Progenitor cell of endocrine pancreas (in vitro differentiated cells): ENCODE measurements at regions not wholly inside any gene's neighbourhood (a gene's known extent, or its start where the extent isn't known, plus 50 kb on each side); places are given as distances from the start of the nearest gene placed in this dataset.

ENCODE experiments used
- DNase-seq: peaks from one replicate; pipeline ENCODE4 v3.0.0; 2021; ENCODE audit warnings: low spot score; ENCODE audit not compliant: unreplicated experiment
- H3K27ac Mint-ChIP-seq: 2 replicates; pipeline ENCODE4 v1.8.0; 2021; ENCODE audit warnings: mild to moderate bottlenecking, moderate library complexity, mixed read lengths
- H3K27me3 Mint-ChIP-seq: 2 replicates; pipeline ENCODE4 v1.8.0; 2021; ENCODE audit warnings: mixed read lengths
- H3K36me3 Mint-ChIP-seq: 2 replicates; pipeline ENCODE4 v1.8.0; 2022; ENCODE audit warnings: mixed read lengths; ENCODE audit not compliant: insufficient read depth
- H3K4me1 Mint-ChIP-seq: 2 replicates; pipeline ENCODE4 v1.8.0; 2021; ENCODE audit warnings: low read depth, mixed read lengths
- H3K4me3 Mint-ChIP-seq: 2 replicates; pipeline ENCODE4 v1.8.0; 2021; ENCODE audit warnings: low read depth, mild to moderate bottlenecking, moderate library complexity, mixed read lengths
- H3K9me3 Mint-ChIP-seq: 2 replicates; pipeline ENCODE4 v1.8.0; 2021; ENCODE audit warnings: low read depth, mixed read lengths
- TF ChIP-seq, protein P1 (sequence below): fragments of 200-600 bp; sonication (generic); IDR thresholded peaks from one replicate; pipeline ENCODE4 v1.5.0; 2021; ENCODE audit warnings: antibody characterized with exemption, mild to moderate bottlenecking; ENCODE audit not compliant: unreplicated experiment

DNA sequence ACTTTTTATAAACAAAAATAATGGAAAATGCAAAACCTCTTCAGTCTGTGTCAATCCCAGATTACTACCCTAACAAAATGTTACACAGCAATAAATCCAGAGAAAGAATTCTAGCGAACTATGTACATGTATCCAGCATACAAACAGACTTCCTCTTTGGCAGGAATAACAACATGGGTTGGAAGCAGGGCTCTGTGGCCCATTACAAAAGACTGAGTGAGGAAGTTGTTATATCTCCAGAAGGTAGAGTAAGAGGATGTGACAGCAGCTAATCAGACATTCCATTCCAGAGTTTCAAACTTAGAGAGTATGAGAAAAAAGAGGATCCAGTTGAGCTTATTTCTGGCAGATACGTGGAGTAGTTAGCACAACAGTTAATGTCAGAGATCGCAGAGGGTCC, 294.0 kb upstream of the PLSCR5 start:
- Mint-ChIP-seq H3K4me1 (no peaks in the 10 kb centered on the region), H3K27me3 (peaks cover 2% of the 10 kb centered on the region), H3K4me3 (no peak overlapping the region), H3K27ac (no peak overlapping the region), H3K9me3 (no peaks in the 10 kb centered on the region), H3K36me3 (no peaks in the 10 kb centered on the region)
- TF ChIP-seq, protein P1, sequence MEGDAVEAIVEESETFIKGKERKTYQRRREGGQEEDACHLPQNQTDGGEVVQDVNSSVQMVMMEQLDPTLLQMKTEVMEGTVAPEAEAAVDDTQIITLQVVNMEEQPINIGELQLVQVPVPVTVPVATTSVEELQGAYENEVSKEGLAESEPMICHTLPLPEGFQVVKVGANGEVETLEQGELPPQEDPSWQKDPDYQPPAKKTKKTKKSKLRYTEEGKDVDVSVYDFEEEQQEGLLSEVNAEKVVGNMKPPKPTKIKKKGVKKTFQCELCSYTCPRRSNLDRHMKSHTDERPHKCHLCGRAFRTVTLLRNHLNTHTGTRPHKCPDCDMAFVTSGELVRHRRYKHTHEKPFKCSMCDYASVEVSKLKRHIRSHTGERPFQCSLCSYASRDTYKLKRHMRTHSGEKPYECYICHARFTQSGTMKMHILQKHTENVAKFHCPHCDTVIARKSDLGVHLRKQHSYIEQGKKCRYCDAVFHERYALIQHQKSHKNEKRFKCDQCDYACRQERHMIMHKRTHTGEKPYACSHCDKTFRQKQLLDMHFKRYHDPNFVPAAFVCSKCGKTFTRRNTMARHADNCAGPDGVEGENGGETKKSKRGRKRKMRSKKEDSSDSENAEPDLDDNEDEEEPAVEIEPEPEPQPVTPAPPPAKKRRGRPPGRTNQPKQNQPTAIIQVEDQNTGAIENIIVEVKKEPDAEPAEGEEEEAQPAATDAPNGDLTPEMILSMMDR = no peak
- no peak for DNase-seq

DNA sequence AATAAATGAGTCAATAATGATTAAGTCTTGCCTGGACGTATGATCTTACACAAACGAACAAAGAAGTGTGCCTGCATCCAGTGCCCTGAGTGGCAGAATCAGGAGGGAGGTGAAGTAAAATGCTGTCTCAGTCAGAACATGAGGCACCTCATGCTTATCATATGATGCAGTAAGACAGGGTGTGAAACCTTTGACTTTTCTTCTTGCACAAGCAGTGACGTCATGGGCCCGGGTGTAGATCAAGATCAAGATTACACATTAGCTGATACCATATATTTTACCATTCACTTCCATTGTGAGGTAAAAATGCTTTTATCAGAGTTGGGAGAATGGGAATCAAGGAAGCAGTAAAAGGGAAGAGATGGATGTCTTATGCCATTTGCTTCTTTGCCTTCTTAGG, 291.6 kb upstream of the PLSCR5 start:
- Mint-ChIP-seq H3K4me3 (no peak overlapping the region), H3K36me3 (no peaks in the 10 kb centered on the region), H3K27me3 (no peaks in the 10 kb centered on the region), H3K9me3 (no peaks in the 10 kb centered on the region), H3K4me1 (no peaks in the 10 kb centered on the region), H3K27ac (no peak overlapping the region)
- TF ChIP-seq, protein P1 = no peak
- no peak for DNase-seq

DNA sequence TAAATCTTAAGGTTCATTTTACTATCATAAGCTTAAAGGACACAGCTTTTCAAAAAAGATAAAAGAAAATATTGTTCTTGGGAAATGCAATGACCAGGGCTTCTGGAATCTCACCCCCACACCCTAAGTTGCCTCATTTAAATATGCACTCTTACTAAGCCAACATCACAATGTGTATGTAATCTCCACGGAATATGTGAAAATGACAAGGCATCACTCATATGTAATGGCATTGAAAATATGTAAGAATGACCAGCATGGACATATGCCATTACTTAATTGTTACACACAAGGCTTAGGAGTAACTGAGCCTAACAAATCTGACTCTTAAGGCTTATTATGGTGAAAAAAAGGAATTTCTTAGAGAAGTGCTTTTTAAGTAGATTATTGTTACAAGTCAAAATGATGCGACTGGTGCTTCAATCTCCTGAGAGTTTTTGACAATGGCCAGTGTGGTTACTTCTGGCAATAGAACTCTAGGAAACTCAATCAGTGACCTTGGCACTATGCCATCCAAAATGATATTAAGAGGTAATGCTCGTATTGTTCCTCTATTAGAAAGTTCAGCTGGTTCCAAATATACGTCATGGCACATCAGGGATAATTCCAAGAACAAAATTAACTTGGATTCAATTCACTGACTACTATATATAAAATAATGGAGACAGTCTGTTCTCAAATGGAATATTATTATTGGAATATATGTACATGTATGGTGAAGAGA, 290.0 kb upstream of the PLSCR5 start:
- Mint-ChIP-seq H3K36me3 (no peaks in the 10 kb centered on the region), H3K4me1 (no peaks in the 10 kb centered on the region), H3K27ac (no peak overlapping the region), H3K9me3 (no peaks in the 10 kb centered on the region), H3K4me3 (no peak overlapping the region), H3K27me3 (no peaks in the 10 kb centered on the region)
- no peak for DNase-seq
- TF ChIP-seq, protein P1 = no peak

DNA sequence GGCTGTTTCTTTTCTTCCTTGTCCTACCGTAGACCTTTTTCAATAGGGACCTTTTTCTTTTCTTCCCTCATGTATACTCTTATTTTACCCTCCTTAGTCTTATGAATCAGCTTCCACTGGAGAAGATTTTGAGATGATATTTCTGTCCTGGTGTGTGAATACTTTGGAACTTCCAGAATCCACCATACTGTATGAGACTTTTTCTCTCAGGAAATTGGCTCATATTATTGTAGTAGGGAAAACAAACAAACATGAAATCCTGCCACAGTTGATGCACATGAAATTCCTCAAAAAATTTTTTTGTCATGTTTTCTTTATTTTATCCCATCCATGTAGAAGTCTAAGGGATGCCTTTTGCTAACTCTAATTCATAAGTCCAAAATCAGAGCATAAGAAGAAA, 289.3 kb upstream of the PLSCR5 start:
- H3K9me3 Mint-ChIP-seq = no peaks in the 10 kb centered on the region
- TF ChIP-seq, protein P1 = no peak
- DNase-seq = no peak
- H3K27me3 Mint-ChIP-seq = no peaks in the 10 kb centered on the region
- H3K27ac Mint-ChIP-seq = peak overlapping the region; percentile 11
- H3K36me3 Mint-ChIP-seq = no peaks in the 10 kb centered on the region
- no peaks in the 10 kb centered on the region for H3K4me1 Mint-ChIP-seq
- no peak overlapping the region for H3K4me3 Mint-ChIP-seq

DNA sequence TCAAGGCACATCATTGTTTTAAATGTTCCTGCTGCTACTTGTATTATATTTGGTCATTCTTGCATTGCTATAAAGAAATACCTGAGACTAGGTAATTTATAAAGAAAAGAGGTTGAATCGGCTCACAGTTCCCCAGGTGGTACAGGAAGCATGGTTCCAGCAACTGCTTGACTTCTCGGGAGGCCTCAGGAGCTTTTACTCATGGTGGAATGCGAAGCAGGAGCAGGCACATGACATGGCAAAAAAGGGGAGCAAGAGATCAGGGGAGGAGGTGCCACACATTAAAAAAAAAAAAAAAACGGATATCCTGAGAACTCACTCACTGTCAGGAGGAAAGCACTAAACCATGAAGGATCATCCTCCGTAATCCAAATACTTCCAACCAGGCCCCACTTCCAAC, 286.9 kb upstream of the PLSCR5 start:
- no peaks in the 10 kb centered on the region for H3K4me1 Mint-ChIP-seq
- DNase-seq = no peak
- TF ChIP-seq, protein P1 = no peak
- no peaks in the 10 kb centered on the region for H3K36me3 Mint-ChIP-seq
- no peak overlapping the region for H3K27ac Mint-ChIP-seq
- no peak overlapping the region for H3K4me3 Mint-ChIP-seq
- no peaks in the 10 kb centered on the region for H3K9me3 Mint-ChIP-seq
- H3K27me3 Mint-ChIP-seq = no peaks in the 10 kb centered on the region
